Activated CD4-positive, alpha-beta memory T cell treated with anti-CD3 and anti-CD28 coated beads, Interleukin-2, amount 10 ng/mL, durations not matched to agents 7 days and 5 days (primary cell): ENCODE measurements at regions not wholly inside any gene's neighbourhood (a gene's known extent, or its start where the extent isn't known, plus 50 kb on each side); places are given as distances from the start of the nearest gene placed in this dataset.
"Not testable (repeated sequence)": the region's sequence is repeated elsewhere in the genome, so short reads cannot be mapped to it uniquely, and the experiment has no call there.

Experiments
- CTCF ChIA-PET: fragments of 350-600 bp; sonication (Branson Sonifier 250); formaldehyde crosslinking; loops from one replicate; lab custom pipeline; 2021; ENCODE audit warnings: antibody characterized with exemption, inconsistent platforms; lab: Charles Lee
- POLR2A ChIA-PET: fragments of 350-600 bp; sonication (Branson Sonifier 250); formaldehyde crosslinking; loops from one replicate; lab custom pipeline; 2021; ENCODE audit warnings: antibody characterized with exemption; lab: Charles Lee
- DNase-seq: peaks from one replicate; pipeline ENCODE4 v3.0.0-alpha.2; 2020
- H3K27ac Mint-ChIP-seq: one replicate; pipeline ENCODE4 v1.8.0; 2021; ENCODE audit warnings: mild to moderate bottlenecking, mixed read lengths
- H3K27me3 Mint-ChIP-seq: one replicate; pipeline ENCODE4 v1.8.0; 2021; ENCODE audit warnings: mixed read lengths
- H3K36me3 Mint-ChIP-seq: one replicate; pipeline ENCODE4 v1.8.0; 2021; ENCODE audit warnings: low read depth, mixed read lengths
- H3K4me1 Mint-ChIP-seq: one replicate; pipeline ENCODE4 v1.8.0; 2021; ENCODE audit warnings: mixed read lengths
- H3K4me3 Mint-ChIP-seq: one replicate; pipeline ENCODE4 v1.8.0; 2021; ENCODE audit warnings: mild to moderate bottlenecking, mixed read lengths
- H3K9me3 Mint-ChIP-seq: one replicate; pipeline ENCODE4 v1.8.0; 2021; ENCODE audit warnings: mixed read lengths

- Mint-ChIP-seq H3K9me3 (peaks cover 15% of the 10 kb centered on the region), H3K4me3 (no peak overlapping the region), H3K27ac (no peak overlapping the region), H3K4me1 (no peaks in the 10 kb centered on the region), H3K36me3 (no peaks in the 10 kb centered on the region), H3K27me3 (no peaks in the 10 kb centered on the region)
- ChIA-PET CTCF (no interaction called here), POLR2A (no interaction called here)
- DNase-seq = no peak
These were observed 1638.1 kb upstream of the SEL1L start for GRCh38 chr14:83171761-83172160.

DNA sequence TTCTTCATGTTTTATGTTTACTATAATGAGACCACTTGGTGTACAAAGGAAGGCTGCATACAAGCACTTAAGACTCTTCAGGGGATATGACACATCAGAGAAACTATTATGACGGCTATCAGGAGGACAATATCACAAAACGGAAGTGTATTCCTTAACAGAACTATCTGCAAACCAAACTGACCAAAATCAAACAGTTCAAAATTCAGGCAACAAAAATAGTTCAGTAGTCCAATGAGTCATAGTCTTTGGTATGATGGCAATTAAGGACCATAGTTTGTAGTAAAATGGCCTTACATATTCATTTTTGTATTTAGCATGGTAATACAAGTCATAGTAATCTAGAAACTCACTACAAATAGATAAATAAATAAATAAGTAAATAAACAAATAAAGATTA is 1638.7 kb upstream of the SEL1L start:
- H3K27ac Mint-ChIP-seq = no peak overlapping the region
- no peaks in the 10 kb centered on the region for H3K36me3 Mint-ChIP-seq
- peaks cover 13% of the 10 kb centered on the region for H3K9me3 Mint-ChIP-seq
- no peak for DNase-seq
- no peak overlapping the region for H3K4me3 Mint-ChIP-seq
- POLR2A ChIA-PET = no interaction called here
- CTCF ChIA-PET = no interaction called here
- H3K27me3 Mint-ChIP-seq = no peaks in the 10 kb centered on the region
- H3K4me1 Mint-ChIP-seq = no peaks in the 10 kb centered on the region

- peaks cover 13% of the 10 kb centered on the region for H3K9me3 Mint-ChIP-seq
- CTCF ChIA-PET = no interaction called here
- no peak overlapping the region for H3K4me3 Mint-ChIP-seq
- H3K27me3 Mint-ChIP-seq = no peaks in the 10 kb centered on the region
- H3K4me1 Mint-ChIP-seq = no peaks in the 10 kb centered on the region
- H3K27ac Mint-ChIP-seq = no peak overlapping the region
- H3K36me3 Mint-ChIP-seq = no peaks in the 10 kb centered on the region
- DNase-seq = no peak
- POLR2A ChIA-PET = no interaction called here
These were observed 1640.0 kb upstream of the SEL1L start for GRCh38 chr14:83173687-83174086.

GRCh38 chr14:83184531-83184930 is 1650.9 kb upstream of the SEL1L start:
- H3K4me3 Mint-ChIP-seq = no peak overlapping the region
- CTCF ChIA-PET = no interaction called here

GRCh38 chr14:83188311-83188710 is 1654.7 kb upstream of the SEL1L start:
- POLR2A ChIA-PET, H3K27me3 Mint-ChIP-seq, CTCF ChIA-PET, H3K27ac Mint-ChIP-seq, H3K4me1 Mint-ChIP-seq, DNase-seq, H3K4me3 Mint-ChIP-seq, H3K36me3 Mint-ChIP-seq: not testable (repeated sequence)
- peaks cover 21% of the 10 kb centered on the region for H3K9me3 Mint-ChIP-seq

More at GRCh38 chr14:83184531-83184930, 1650.9 kb upstream of the SEL1L start:
- H3K27ac Mint-ChIP-seq = no peak overlapping the region
- no peaks in the 10 kb centered on the region for H3K4me1 Mint-ChIP-seq
- H3K27me3 Mint-ChIP-seq = no peaks in the 10 kb centered on the region
- H3K36me3 Mint-ChIP-seq = no peaks in the 10 kb centered on the region
- peaks cover 16% of the 10 kb centered on the region for H3K9me3 Mint-ChIP-seq
- no peak for DNase-seq
- POLR2A ChIA-PET = no interaction called here

DNA sequence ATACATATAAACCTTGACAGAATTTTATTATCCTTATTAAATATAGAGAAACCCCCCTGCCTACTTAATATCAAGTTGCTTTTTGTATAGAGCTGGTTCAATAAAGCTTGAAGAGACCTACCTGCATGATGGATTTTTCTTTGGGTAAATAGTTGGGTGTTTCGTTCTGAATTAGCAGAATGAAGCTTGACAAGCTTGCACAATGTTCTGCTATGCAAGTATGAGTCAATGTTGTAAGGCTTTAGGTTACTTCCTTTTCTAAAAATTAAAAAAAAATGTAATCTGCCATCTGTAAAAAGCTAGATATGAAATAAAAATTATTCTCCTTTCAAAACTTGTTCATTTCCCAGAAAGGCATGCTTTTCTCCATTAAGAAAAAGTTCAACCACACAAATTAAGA is 1662.6 kb upstream of the SEL1L start:
- Mint-ChIP-seq H3K27me3 (no peaks in the 10 kb centered on the region), H3K4me1 (no peaks in the 10 kb centered on the region), H3K36me3 (no peaks in the 10 kb centered on the region), H3K9me3 (peaks cover 21% of the 10 kb centered on the region), H3K4me3 (no peak overlapping the region), H3K27ac (no peak overlapping the region)
- no peak for DNase-seq
- POLR2A ChIA-PET = no interaction called here
- CTCF ChIA-PET = no interaction called here

DNA sequence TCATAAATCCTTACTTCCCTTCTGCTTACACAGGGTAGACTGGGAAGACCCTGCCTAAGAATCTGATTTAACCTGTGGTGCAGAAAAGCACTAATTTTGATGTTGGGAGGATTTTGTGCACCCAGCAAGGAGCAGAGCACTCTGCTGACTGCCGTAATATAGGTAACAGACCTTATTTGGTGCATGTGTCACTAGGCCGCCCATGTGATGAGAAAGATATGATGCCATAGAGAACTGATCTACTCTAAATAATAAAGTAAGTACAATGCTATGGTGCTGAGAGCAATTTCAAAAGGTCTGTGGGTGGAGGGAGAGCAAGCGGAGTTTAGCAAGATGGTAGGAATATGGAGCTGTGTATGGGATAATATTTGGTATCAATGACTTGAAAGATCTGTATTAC is 1663.6 kb upstream of the SEL1L start:
- POLR2A ChIA-PET = no interaction called here
- Mint-ChIP-seq H3K27me3 (no peaks in the 10 kb centered on the region), H3K36me3 (no peaks in the 10 kb centered on the region), H3K9me3 (peaks cover 16% of the 10 kb centered on the region), H3K27ac (no peak overlapping the region), H3K4me3 (no peak overlapping the region), H3K4me1 (no peaks in the 10 kb centered on the region)
- CTCF ChIA-PET = no interaction called here
- DNase-seq = no peak

GRCh38 chr14:83207550-83207949 is 1673.9 kb upstream of the SEL1L start:
- CTCF ChIA-PET = no interaction called here
- no peaks in the 10 kb centered on the region for H3K36me3 Mint-ChIP-seq
- POLR2A ChIA-PET = no interaction called here
- H3K9me3 Mint-ChIP-seq = no peaks in the 10 kb centered on the region
- no peaks in the 10 kb centered on the region for H3K27me3 Mint-ChIP-seq
- no peak for DNase-seq
- no peaks in the 10 kb centered on the region for H3K4me1 Mint-ChIP-seq
- no peak overlapping the region for H3K4me3 Mint-ChIP-seq
- no peak overlapping the region for H3K27ac Mint-ChIP-seq

DNA sequence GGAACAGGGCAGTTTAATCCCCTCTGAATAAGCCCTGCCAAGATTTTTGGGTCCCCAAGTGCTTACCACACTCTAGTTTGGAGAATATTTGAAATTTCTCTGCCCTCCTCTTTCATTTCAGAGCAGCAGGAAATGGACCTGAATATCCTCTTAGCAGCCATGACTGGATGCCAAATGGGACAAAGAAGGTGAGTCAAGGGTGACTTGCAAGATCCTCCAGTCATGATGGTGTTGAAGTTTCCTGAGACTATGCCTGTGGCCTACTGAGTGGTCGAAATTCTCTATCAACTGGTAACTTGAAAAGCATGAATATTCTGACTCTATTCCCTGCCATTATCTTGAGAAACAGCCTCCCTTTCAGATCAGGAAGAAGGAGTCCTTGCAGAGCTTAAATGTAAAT is 1674.7 kb upstream of the SEL1L start:
- H3K4me3 Mint-ChIP-seq = no peak overlapping the region
- no peaks in the 10 kb centered on the region for H3K27me3 Mint-ChIP-seq
- DNase-seq = no peak
- H3K9me3 Mint-ChIP-seq = peaks cover 3% of the 10 kb centered on the region
- no peaks in the 10 kb centered on the region for H3K4me1 Mint-ChIP-seq
- ChIA-PET POLR2A (no interaction called here), CTCF (no interaction called here)
- no peaks in the 10 kb centered on the region for H3K36me3 Mint-ChIP-seq
- H3K27ac Mint-ChIP-seq = no peak overlapping the region

GRCh38 chr14:83217492-83217891 is 1683.8 kb upstream of the SEL1L start:
- no peak for DNase-seq
- Mint-ChIP-seq H3K36me3 (no peaks in the 10 kb centered on the region), H3K9me3 (peaks cover 16% of the 10 kb centered on the region), H3K27me3 (no peaks in the 10 kb centered on the region), H3K4me3 (no peak overlapping the region), H3K4me1 (no peaks in the 10 kb centered on the region), H3K27ac (no peak overlapping the region)
- POLR2A ChIA-PET = no interaction called here
- CTCF ChIA-PET = no interaction called here

DNA sequence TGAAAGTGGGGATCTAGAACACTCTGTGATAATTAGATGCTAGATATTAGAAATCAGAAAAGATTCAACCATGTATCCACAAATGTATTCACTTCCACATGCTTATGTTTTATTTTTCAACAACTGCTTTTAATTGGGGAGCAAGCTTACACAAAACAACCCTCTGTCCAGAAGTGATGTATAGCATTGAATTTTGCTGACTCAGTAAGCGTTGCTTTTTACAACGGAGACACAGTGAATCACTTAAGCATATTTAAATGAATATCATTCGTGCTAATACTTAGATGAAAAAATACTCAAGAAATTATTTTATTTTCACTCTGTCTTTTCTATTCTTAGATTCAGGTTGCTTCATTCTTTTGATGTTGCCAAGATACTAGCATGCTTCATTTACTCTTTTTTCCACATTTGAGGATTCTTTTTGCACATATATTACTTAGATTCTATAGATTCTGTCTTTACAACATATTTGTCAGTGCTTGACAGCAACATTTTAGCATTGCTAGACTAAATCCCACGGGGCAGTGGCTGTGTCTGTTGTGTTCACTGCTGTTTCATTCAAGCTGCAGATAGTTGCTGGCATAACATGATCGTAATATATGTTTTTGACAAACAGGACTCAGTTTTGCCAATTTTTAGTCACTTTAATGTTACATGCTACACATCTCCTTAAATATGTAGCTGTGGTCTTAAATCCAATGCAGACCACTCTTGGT is 1714.4 kb upstream of the SEL1L start:
- POLR2A ChIA-PET = no interaction called here
- H3K27ac Mint-ChIP-seq = no peak overlapping the region
- no peaks in the 10 kb centered on the region for H3K36me3 Mint-ChIP-seq

GRCh38 chr14:83251402-83251801 is 1717.7 kb upstream of the SEL1L start:
- ChIA-PET CTCF (no interaction called here), POLR2A (no interaction called here)
- no peaks in the 10 kb centered on the region for H3K36me3 Mint-ChIP-seq
- H3K4me1 Mint-ChIP-seq = no peaks in the 10 kb centered on the region
- DNase-seq = no peak
- H3K27me3 Mint-ChIP-seq = no peaks in the 10 kb centered on the region
- no peak overlapping the region for H3K27ac Mint-ChIP-seq
- no peak overlapping the region for H3K4me3 Mint-ChIP-seq
- peaks cover 6% of the 10 kb centered on the region for H3K9me3 Mint-ChIP-seq

More for the DNA sequence above, 1714.4 kb upstream of the SEL1L start:
- no peaks in the 10 kb centered on the region for H3K27me3 Mint-ChIP-seq
- CTCF ChIA-PET = no interaction called here
- peaks cover 16% of the 10 kb centered on the region for H3K9me3 Mint-ChIP-seq
- no peak overlapping the region for H3K4me3 Mint-ChIP-seq
- no peak for DNase-seq
- no peaks in the 10 kb centered on the region for H3K4me1 Mint-ChIP-seq

DNA sequence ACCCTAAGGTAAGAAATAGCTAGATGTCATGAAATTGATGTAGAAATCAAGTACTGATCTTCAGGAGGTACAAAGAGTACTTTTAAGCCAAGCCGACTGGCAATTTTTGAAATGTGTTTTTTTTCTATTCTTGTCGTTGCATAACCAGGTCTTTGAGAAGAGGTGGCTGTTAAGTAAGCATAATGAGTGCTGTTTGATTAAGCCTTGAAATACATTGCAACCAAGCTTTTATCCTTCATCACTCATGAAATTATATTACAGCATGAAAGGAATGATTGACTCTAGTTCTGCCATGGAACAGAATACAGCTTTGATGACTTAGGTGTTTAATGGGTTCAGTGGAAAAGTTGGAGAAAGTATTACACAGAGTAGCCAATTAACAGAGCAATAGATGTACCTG is 1720.2 kb upstream of the SEL1L start:
- no peaks in the 10 kb centered on the region for H3K36me3 Mint-ChIP-seq
- peaks cover 7% of the 10 kb centered on the region for H3K9me3 Mint-ChIP-seq
- no peaks in the 10 kb centered on the region for H3K27me3 Mint-ChIP-seq
- no peak overlapping the region for H3K4me3 Mint-ChIP-seq
- no peak overlapping the region for H3K27ac Mint-ChIP-seq
- no peak for DNase-seq
- H3K4me1 Mint-ChIP-seq = no peaks in the 10 kb centered on the region
- CTCF ChIA-PET = no interaction called here
- POLR2A ChIA-PET = no interaction called here

GRCh38 chr14:83255015-83255726 is 1721.5 kb upstream of the SEL1L start:
- H3K9me3 Mint-ChIP-seq = peaks cover 7% of the 10 kb centered on the region
- H3K4me3 Mint-ChIP-seq = no peak overlapping the region
- H3K4me1 Mint-ChIP-seq = no peaks in the 10 kb centered on the region
- H3K27me3 Mint-ChIP-seq = no peaks in the 10 kb centered on the region
- CTCF ChIA-PET = no interaction called here
- H3K27ac Mint-ChIP-seq = no peak overlapping the region
- no peaks in the 10 kb centered on the region for H3K36me3 Mint-ChIP-seq
- DNase-seq = no peak
- POLR2A ChIA-PET = no interaction called here
